Rectal smooth muscle tissue (tissue), 1 donor: ENCODE measurements at regions not wholly inside any gene's neighbourhood (a gene's known extent, or its start where the extent isn't known, plus 50 kb on each side); places are given as distances from the start of the nearest gene placed in this dataset.
"Not testable (repeated sequence)": the region's sequence is repeated elsewhere in the genome, so short reads cannot be mapped to it uniquely, and the experiment has no call there.

ENCODE experiments used
- H3K27ac ChIP-seq: one replicate; pipeline ENCODE4 v1.7.0; 2013; ENCODE audit warnings: low read depth, low read length, inconsistent platforms
- H3K27me3 ChIP-seq: one replicate; pipeline ENCODE4 v1.7.0; 2013; ENCODE audit warnings: low read length; ENCODE audit not compliant: control insufficient read depth, insufficient read depth
- H3K36me3 ChIP-seq: one replicate; pipeline ENCODE4 v1.7.0; 2013; ENCODE audit warnings: low read length; ENCODE audit not compliant: control insufficient read depth, insufficient read depth
- H3K4me1 ChIP-seq: one replicate; pipeline ENCODE4 v1.7.0; 2013; ENCODE audit warnings: low read length; ENCODE audit not compliant: control insufficient read depth, insufficient read depth
- H3K4me3 ChIP-seq: one replicate; pipeline ENCODE4 v1.7.0; 2013; ENCODE audit warnings: low read length
- H3K9ac ChIP-seq: one replicate; pipeline ENCODE4 v1.7.0; 2013; ENCODE audit warnings: low read length

GRCh38 chr10:109678857-109679256 lies 244.5 kb downstream of the XPNPEP1 start:
- H3K27ac ChIP-seq = no peak overlapping the region
- H3K4me1 ChIP-seq = no peaks in the 10 kb centered on the region
- H3K9ac ChIP-seq = no peak overlapping the region
- no peaks in the 10 kb centered on the region for H3K27me3 ChIP-seq
- H3K36me3 ChIP-seq = no peaks in the 10 kb centered on the region
- H3K4me3 ChIP-seq = no peak overlapping the region

DNA sequence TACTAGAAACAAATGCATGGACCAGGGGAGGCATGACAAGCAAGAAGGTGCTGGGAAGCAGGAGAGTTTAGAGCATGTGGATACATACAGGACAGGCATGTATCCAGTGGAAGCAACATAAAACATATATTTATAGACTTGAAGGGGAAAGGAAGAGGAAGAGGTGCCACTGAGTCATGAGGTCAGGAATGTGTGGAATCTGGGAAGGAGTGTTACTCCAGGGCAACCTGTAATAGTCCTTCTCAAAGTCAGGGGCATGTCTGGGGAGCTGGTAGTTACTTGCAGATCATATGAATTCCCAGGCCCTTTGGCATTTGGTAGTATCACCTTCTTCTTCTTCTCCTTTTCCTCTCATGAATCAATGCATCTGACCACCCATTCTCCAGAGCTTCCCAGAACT lies 246.6 kb downstream of the XPNPEP1 start:
- Histone ChIP-seq H3K27me3 (no peaks in the 10 kb centered on the region), H3K9ac (no peak overlapping the region), H3K4me1 (no peaks in the 10 kb centered on the region), H3K4me3 (no peak overlapping the region), H3K36me3 (no peaks in the 10 kb centered on the region), H3K27ac (no peak overlapping the region)

DNA sequence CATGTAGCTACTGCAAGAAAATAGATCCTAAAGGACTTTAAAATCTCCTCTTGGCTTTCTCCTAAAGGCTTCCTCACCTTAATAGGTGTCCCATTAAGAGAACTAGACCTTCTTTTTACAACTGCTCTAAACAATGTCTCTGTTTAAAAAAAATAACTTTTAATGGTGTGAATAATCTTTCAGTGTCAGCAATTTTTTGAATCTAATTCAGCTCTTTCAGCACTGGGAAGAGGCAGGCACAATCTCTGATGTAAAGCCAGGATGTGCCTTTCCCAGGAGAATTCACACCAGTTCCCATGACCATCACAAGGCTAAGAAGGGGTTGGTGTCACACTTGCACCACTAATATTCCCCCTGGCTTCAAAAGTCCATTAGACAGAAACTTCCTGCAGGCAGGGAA lies 254.6 kb downstream of the XPNPEP1 start:
- Histone ChIP-seq H3K4me3 (no peak overlapping the region), H3K27me3 (no peaks in the 10 kb centered on the region), H3K36me3 (no peaks in the 10 kb centered on the region), H3K27ac (no peak overlapping the region), H3K4me1 (no peaks in the 10 kb centered on the region), H3K9ac (no peak overlapping the region)

- Histone ChIP-seq H3K4me1 (no peaks in the 10 kb centered on the region), H3K9ac (no peak overlapping the region), H3K36me3 (no peaks in the 10 kb centered on the region), H3K4me3 (no peak overlapping the region), H3K27ac (no peak overlapping the region), H3K27me3 (no peaks in the 10 kb centered on the region)
Observed at GRCh38 chr10:109668154-109668665, 255.1 kb downstream of the XPNPEP1 start.

DNA sequence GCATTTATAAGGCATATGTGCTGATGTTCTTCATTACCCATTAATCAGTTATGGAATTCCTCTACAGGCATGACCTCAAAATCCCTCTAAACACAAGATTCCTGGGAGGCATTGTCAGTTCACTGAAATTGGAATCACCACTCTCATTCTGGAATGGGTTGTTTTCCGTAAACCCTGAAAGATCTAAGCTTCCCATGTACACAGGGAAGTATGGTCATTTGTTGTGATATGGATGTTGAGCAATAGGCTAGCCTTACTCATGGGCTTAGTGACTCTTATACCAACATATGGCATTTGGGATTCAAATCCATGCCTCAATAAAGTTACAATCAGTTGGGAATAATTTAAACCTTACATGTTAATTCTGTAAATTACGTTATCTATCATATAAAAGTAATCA lies 258.0 kb downstream of the XPNPEP1 start:
- H3K36me3 ChIP-seq = no peaks in the 10 kb centered on the region
- H3K4me1 ChIP-seq = no peaks in the 10 kb centered on the region
- H3K27me3 ChIP-seq = no peaks in the 10 kb centered on the region
- H3K27ac ChIP-seq = no peak overlapping the region
- no peak overlapping the region for H3K4me3 ChIP-seq
- H3K9ac ChIP-seq = no peak overlapping the region

GRCh38 chr10:109664554-109664953 lies 258.8 kb downstream of the XPNPEP1 start:
- no peaks in the 10 kb centered on the region for H3K4me1 ChIP-seq

DNA sequence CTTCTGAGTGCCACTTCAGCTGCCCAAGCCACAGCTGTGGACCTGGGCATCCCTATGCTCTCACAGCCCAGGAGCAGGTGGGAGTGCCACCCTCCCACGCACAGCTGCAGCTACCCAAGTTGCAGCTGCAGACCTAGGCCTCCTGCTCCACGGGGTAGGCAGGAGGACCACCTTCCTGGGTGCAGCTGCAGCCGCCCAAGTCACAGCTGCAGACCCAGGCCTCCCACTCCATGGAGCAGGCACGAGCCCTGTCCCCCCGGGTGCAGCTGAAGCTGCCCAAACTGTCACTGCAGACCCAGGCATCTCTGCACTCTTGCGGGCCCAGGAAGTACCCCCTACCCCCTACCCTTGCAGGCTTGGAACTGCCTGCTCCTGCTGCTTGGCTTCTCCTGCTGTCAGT lies 260.2 kb downstream of the XPNPEP1 start:
- no peaks in the 10 kb centered on the region for H3K4me1 ChIP-seq
- no peaks in the 10 kb centered on the region for H3K36me3 ChIP-seq
- no peak overlapping the region for H3K9ac ChIP-seq
- no peak overlapping the region for H3K27ac ChIP-seq
- no peaks in the 10 kb centered on the region for H3K27me3 ChIP-seq
- no peak overlapping the region for H3K4me3 ChIP-seq

More at GRCh38 chr10:109664554-109664953, 258.8 kb downstream of the XPNPEP1 start:
- Histone ChIP-seq H3K36me3 (no peaks in the 10 kb centered on the region), H3K4me3 (no peak overlapping the region), H3K27ac (no peak overlapping the region), H3K27me3 (no peaks in the 10 kb centered on the region), H3K9ac (no peak overlapping the region)

DNA sequence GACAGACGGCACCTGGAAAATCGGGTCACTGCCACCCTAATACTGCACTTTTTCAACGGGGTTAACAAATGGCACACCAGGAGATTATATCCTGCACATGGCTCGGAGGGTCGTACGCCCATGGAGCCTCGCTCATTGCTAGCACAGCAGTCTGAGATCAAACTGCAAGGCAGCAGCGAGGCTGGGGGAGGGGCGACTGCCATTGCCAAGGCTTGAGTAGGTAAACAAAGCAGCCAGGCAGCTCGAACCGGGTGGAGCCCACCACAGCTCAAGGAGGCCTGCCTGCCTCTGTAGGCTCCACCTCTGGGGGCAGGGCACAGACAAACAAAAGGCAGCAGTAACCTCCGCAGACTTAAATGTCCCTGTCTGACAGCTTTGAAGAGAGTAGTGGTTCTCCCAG lies 270.7 kb downstream of the XPNPEP1 start:
- not testable (repeated sequence) for H3K27me3 ChIP-seq, H3K4me1 ChIP-seq, H3K36me3 ChIP-seq, H3K4me3 ChIP-seq, H3K27ac ChIP-seq, H3K9ac ChIP-seq

GRCh38 chr10:109650228-109650627 lies 273.1 kb downstream of the XPNPEP1 start:
- Histone ChIP-seq H3K27ac (no peak overlapping the region), H3K36me3 (no peaks in the 10 kb centered on the region)

DNA sequence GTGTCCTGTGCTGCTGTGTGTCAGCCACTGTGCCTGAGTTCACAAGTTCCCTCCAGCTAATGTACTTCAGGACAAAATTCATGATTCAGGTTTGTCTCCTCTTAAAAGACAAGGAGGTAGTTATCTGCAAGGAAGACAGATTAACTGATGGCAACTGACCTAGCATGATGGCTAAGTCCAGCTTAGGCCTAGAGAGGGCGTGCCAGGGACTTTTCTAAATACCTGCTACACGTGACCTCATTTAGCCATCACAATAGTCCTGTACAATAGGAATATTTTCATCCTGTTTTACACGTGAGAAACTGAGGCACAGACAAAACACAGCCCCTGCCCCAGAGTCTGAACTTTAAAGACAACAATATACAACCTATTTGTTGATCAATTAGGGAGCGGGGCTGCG lies 275.7 kb downstream of the XPNPEP1 start:
- H3K4me1 ChIP-seq = no peaks in the 10 kb centered on the region
- H3K9ac ChIP-seq = no peak overlapping the region
- H3K4me3 ChIP-seq = no peak overlapping the region
- H3K27ac ChIP-seq = no peak overlapping the region
- H3K36me3 ChIP-seq = no peaks in the 10 kb centered on the region
- no peaks in the 10 kb centered on the region for H3K27me3 ChIP-seq

More at GRCh38 chr10:109650228-109650627, 273.1 kb downstream of the XPNPEP1 start:
- Histone ChIP-seq H3K4me1 (no peaks in the 10 kb centered on the region), H3K4me3 (no peak overlapping the region), H3K9ac (no peak overlapping the region), H3K27me3 (no peaks in the 10 kb centered on the region)

DNA sequence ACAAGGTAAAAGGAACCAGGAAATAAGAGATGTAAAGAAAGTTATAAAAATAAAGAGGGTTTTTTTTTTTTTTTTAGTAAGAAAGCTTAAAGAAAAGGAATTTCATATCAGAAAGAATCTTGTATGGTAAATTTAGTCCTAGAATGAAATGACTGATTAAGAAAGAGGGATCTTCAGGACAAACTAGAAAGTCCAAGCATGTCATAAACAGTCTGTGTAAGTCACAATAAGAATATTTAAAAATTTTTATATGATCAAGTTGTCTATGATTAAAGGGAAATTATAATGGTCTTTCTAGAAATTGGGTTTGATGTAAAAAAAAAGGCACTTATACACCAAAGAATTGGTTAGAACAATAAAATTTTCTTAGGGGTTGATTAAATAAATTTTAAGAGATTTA lies 289.5 kb downstream of the XPNPEP1 start:
- Histone ChIP-seq H3K27me3 (no peaks in the 10 kb centered on the region), H3K4me1 (no peaks in the 10 kb centered on the region), H3K9ac (no peak overlapping the region), H3K27ac (no peak overlapping the region), H3K36me3 (no peaks in the 10 kb centered on the region), H3K4me3 (no peak overlapping the region)

GRCh38 chr10:109633017-109633416 lies 290.3 kb downstream of the XPNPEP1 start:
- H3K4me3 ChIP-seq, H3K27me3 ChIP-seq, H3K9ac ChIP-seq, H3K4me1 ChIP-seq, H3K36me3 ChIP-seq, H3K27ac ChIP-seq: not testable (repeated sequence)

DNA sequence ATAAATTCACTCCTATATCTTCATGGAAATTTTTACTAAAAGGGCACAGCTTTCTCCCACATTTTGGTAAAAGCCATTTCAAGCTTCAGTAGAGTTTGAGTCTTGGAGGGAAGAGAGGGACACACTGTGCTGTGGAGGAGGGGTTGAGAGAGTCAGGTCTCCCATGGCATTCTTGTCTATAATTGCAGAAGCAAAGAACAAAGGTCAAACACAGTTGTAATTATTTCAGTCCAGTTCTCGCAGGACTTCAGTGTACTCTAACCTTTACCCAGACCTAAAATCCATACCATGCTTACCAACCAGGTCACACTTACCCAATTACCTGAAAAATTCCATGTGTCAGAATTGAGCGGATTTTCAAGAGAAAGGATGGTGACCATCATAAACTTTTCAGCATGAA lies 298.4 kb downstream of the XPNPEP1 start:
- Histone ChIP-seq H3K36me3 (no peaks in the 10 kb centered on the region), H3K4me1 (no peaks in the 10 kb centered on the region), H3K9ac (no peak overlapping the region), H3K4me3 (no peak overlapping the region), H3K27ac (no peak overlapping the region), H3K27me3 (no peaks in the 10 kb centered on the region)
